Fibroblast of skin of left biceps (primary cell): ENCODE measurements at regions not wholly inside any gene's neighbourhood (a gene's known extent, or its start where the extent isn't known, plus 50 kb on each side); places are given as distances from the start of the nearest gene placed in this dataset.

ENCODE experiments used
- DNase-seq, 2 experiments: peaks; one replicate each; pipeline ENCODE4 v3.0.0-alpha.2; 2013; ENCODE audit warnings: low read depth in 2 of 2

DNA sequence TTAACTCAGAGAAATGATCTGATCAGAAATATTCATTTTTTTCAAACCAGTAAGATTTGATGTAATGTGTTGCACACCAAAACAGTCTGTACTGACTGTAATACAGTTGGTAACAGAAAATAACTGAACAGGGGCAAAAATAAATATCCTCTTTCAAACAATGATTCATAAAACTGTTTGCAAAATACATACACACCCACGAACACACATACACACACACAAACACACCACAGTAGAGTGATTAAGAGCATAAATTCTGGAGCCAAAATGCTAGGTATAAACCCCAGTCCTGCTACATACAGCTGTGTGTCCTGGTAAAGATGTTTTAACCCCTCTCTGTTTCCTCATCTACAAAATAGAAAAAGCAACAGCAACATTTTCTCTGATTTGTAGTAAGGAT is 376.6 kb downstream of the PDGFC start:
- no peak for DNase-seq

- no peak for DNase-seq
These were observed 377.0 kb downstream of the PDGFC start for GRCh38 chr4:156594624-156595023.

GRCh38 chr4:156593464-156593863 is 378.1 kb downstream of the PDGFC start:
- no peak for DNase-seq

DNA sequence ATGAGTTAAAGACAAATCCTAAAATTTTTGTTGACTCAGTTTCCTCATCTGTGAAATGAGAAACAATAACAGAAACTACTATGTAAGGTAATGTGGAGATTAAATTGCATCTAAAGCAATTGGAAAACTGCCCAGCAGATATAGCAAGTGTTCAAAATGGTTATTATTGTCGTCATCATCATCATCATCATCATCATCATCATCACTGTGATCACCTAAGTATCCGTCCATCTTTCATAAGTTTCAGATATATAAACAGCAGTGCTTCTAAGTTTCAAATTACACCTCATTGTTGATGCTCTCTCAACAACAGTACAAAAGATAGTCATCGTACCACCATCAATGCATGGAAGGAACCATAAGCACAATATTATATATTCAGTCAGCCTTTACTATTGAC is 379.9 kb downstream of the PDGFC start:
- no peak for DNase-seq

- no peak for DNase-seq
These were observed 387.5 kb downstream of the PDGFC start for GRCh38 chr4:156584100-156584499.

DNA sequence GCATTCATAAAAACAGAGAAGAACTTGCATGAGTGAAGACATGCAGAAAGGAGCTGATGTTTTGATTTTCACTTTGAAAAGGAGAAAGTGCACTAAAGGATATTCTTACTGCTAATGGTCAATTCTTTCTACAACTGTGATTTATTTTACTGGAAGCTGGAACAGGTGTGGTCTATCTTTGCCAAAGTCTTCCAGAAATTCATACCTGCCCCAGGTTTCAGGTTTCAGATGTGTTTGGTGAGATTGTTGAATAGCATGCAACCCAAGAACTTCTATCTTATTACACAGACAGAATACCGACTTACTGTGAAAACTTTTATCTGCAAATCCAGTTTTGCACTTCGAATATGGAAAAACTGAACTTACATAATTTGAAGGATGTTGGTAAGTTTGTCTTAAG is 388.3 kb downstream of the PDGFC start:
- DNase-seq, result no peak

DNA sequence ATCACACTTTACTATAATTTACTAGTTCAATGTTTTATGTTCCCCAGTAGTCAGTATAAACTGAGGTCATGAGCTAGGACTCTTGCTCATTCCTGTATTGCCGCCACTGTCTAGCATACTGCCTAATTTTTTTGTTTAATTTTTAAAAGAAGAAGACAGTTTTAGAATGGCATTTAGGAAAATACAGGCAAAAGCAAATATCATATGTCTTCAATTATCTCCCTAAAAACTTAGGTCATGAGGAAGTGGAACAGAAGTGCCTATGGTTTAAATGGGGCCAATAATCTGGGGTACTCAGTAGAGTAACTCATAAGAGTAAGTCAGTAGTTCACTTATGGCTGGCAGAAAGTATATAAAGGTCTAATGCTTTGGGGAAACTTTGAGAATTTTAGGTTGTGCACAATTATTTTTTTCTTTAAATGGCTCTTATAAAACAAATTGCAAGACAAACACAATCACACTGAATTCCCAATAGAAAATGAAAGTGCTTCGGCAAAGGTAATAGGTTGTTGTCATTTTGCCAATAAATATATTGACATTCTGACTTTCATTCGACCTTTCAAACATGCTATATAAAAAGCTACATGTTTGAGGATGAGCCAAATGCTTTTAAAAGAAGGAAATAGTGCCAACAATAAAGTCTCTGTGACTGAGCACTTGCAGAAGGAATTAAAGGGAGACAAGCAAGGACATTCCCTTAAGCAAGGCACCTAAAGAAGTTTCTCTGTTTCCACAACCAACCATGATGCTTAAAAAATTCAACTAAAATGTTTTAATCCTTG is 390.1 kb downstream of the PDGFC start:
- no peak for DNase-seq

DNA sequence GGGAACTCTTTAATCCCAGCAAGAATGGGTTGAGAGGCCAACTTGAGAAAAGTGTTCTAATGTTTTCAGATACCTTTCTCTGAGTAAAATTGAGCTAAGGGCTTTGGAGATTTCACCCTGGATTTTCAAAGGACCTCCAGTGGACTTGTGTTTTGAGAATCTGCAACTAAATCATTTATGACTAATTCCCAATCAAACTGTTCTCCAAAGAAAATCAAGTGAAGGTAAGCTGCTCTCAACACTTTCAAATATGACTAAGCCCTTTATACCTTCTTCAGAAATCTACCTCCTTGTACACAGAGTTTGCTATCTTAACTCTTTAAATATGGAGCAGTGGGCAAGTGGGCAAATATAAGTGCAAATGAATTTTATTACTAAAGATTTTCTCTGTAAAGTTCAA is 392.9 kb downstream of the PDGFC start:
- DNase-seq, result no peak

- no peak for DNase-seq
These were observed 393.6 kb downstream of the PDGFC start for GRCh38 chr4:156578005-156578404.

GRCh38 chr4:156576946-156577345 is 394.7 kb downstream of the PDGFC start:
- DNase-seq, result peak in 1 of 2 experiments; percentile 20

DNA sequence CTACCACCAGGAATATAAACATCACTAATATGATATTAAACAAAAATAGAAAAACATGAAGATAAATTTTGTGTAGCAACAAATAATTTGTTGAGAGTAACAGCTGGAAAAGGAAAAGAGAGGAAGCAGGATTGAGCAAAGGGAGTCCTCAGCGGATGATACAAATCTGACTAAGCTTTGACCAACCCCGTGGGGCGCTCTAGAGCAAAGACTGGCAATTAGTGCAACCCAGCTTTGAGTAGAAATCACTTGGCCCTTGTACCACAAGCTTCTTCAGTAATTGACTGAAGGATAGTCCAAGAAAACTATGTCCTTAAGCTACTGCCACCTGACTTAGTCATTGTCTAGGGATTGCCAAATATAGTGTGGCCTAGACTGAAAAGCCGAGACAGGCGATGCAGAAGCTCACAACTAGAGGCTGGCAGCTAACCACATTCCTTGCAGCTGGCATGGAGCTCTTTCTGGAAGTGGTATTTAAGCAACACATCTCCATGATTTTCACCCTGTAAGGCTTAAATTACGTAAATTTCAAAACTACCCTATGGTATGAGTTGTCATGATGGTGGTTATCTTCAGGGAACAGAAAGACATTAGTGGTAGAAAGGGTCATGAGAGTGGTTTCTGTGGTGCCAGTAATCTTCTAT is 396.0 kb downstream of the PDGFC start:
- no peak for DNase-seq

DNA sequence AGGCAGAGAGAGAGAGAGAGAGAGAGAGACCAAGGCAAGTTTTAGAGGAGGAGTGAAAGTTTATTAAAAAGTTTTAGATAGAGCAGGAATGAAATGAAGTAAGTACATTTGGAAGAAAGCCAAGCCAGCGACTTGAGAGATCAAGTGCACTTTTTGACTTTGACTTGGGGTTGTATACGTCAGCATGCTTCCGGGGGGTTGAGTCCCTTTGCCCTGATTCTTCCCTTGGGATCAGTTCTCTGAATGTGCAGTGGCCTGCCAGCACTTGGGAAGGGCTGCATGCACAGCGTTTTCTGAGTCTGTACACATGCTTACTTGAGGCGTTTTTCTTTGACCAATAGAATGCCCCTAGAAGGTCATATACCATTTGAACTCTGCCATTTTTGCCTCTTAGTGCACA is 400.5 kb downstream of the PDGFC start:
- DNase-seq, result no peak

DNA sequence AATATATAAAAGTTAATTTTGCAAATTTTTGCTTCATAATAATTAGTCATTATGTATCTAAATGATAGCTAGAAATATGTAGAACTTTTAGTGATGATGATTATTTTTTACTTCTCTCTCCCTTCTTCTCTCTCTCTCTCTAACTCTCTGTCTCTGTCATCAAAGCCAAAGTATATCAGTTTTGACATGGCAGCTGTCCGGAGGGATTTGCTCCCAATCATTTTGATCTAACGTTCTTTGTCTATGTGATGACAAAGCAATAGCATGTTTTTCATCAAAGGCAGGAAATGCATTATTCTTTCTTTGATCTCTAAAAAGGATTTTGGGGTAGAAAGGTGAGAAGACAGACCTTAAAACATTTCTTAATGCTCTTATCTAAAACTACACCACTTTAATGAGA is 402.1 kb downstream of the PDGFC start:
- DNase-seq, result no peak

- no peak for DNase-seq
These were observed 403.1 kb downstream of the PDGFC start for GRCh38 chr4:156568484-156568883.

- DNase-seq, result peak; percentile 31 to 48
These were observed 403.6 kb downstream of the PDGFC start for GRCh38 chr4:156568041-156568440.

- DNase-seq, result no peak
These were observed 410.9 kb downstream of the PDGFC start for GRCh38 chr4:156560701-156561100.

- no peak for DNase-seq
These were observed 412.3 kb downstream of the PDGFC start for GRCh38 chr4:156559346-156559745.

- no peak for DNase-seq
These were observed 413.1 kb downstream of the PDGFC start for GRCh38 chr4:156558373-156559025.

- DNase-seq, result no peak
These were observed 413.7 kb downstream of the PDGFC start for GRCh38 chr4:156557920-156558319.

DNA sequence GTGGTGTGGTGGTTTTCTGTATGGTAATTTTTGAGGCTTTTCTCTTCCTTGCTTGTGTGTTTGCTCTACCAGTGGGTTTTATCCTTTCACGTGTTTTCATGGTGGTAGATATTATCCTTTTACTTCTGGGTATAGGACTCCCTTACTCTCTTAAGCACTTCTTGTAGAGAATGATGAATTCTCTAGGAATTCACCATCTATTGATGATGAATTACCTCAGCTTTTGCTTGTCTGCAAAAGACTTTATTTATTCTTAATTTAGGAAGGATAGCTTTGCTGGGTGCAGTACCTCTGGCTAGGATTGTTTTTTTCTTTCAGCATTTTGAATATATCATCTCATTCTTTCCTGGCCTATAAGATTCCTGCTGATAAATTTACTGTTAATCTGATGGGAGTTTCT is 415.3 kb downstream of the PDGFC start:
- DNase-seq, result no peak

DNA sequence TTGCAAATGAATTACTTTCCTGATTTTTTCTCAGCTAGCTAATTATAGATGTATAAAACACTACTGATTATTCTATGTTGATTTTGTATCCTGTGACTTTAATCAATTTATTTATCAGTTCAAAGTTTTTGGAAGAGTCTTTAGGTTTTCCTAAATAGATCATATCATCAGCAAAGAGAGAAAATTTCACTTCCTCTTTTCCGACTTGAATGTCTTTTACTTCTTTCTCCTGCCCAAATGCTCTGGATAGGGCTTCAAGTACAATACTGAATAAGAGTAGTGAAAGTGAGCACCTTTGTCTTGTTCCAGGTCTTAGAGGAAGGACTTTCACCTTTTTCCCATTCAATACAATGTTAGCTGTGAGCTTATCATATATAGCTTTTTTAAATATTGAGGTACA is 417.9 kb downstream of the PDGFC start:
- DNase-seq, result no peak

GRCh38 chr4:156547891-156548290 is 423.7 kb downstream of the PDGFC start:
- no peak for DNase-seq

DNA sequence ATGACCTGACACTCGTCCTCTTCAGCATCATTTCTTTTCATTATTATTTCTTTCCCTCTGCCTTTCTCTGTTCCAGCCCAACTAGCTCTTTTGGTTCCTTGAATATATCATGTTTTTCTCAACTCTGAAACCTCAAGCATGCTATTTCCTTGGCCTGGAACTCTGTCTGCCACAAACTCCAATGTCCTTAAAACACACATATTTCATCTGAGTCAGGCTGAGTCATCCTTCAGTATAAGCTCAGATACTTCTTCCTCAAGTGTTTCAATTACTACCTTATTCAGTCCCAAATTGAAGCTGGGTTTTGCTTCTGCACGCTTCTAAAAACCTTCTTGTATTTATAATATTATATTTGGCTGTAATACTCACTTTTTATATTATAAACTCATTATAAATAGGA is 424.2 kb downstream of the PDGFC start:
- peak; percentile 80 to 85 for DNase-seq
